IMR-90 (cell line): ENCODE measurements at regions not wholly inside any gene's neighbourhood (a gene's known extent, or its start where the extent isn't known, plus 50 kb on each side); places are given as distances from the start of the nearest gene placed in this dataset.
A peak's percentile ranks its signal among the peaks of the same experiment; 100 is the strongest.

ENCODE experiments used
- ATAC-seq: fragments of 200-7000 bp; cut with Tn5 transposase; 2 replicates; pipeline ENCODE4 v1.9.1; 2020; ENCODE audit warnings: low read depth, mild to moderate bottlenecking, moderate library complexity
- BruUV-seq: library from RNA; stranded (reverse); fragments of 400-500 nt; replicated peaks from 2 replicates; lab custom pipeline; 2021; lab: Mats Ljungman, UMichigan
- CTCF ChIA-PET: fragments of 300-600 bp; formaldehyde crosslinking; extraction: SDS; loops from one replicate; lab custom pipeline; 2021; ENCODE audit warnings: antibody characterized with exemption; lab: Yijun Ruan, JAX
- POLR2A ChIA-PET: fragments of 300-600 bp; sonication (Branson Sonifier 250); formaldehyde crosslinking; loops from one replicate; lab custom pipeline; 2022; ENCODE audit warnings: antibody characterized with exemption; ENCODE audit not compliant: unreplicated experiment; lab: Charles Lee
- DNase-seq: peaks from one replicate; pipeline ENCODE4 v3.0.0; 2013
- H2AFZ ChIP-seq: replicated peaks from 2 replicates; pipeline ENCODE3; 2013; ENCODE audit warnings: low read length, mild to moderate bottlenecking; ENCODE audit not compliant: poor library complexity
- H2AK5ac ChIP-seq: 2 replicates; pipeline ENCODE4 v1.6.1; 2013; ENCODE audit warnings: low read depth, low read length, inconsistent platforms
- H2AK9ac ChIP-seq: replicated peaks from 2 replicates; pipeline ENCODE3; 2013; ENCODE audit warnings: mild to moderate bottlenecking, low read depth, low read length, moderate library complexity; ENCODE audit not compliant: poor library complexity
- H2BK120ac ChIP-seq: 2 replicates; pipeline ENCODE4 v1.6.1; 2013; ENCODE audit warnings: low read depth, low read length, inconsistent platforms
- H2BK15ac ChIP-seq: 3 replicates; pipeline ENCODE4 v1.6.1; 2013; ENCODE audit warnings: low read depth, low read length, inconsistent platforms
- H2BK20ac ChIP-seq: 2 replicates; pipeline ENCODE4 v1.6.1; 2013; ENCODE audit warnings: low read depth, mild to moderate bottlenecking, inconsistent platforms, low read length, moderate library complexity
- H2BK5ac ChIP-seq: 2 replicates; pipeline ENCODE4 v1.6.1; 2013; ENCODE audit warnings: mild to moderate bottlenecking, low read depth, low read length, inconsistent platforms; ENCODE audit not compliant: poor library complexity, severe bottlenecking
- H3K14ac ChIP-seq: replicated peaks from 2 replicates; pipeline ENCODE4 v1.6.1; 2013; ENCODE audit warnings: low read depth, low read length, inconsistent platforms
- H3K18ac ChIP-seq: 2 replicates; pipeline ENCODE4 v1.6.1; 2013; ENCODE audit warnings: low read depth, low read length, control low read depth
- H3K23ac ChIP-seq: 2 replicates; pipeline ENCODE4 v1.6.1; 2013; ENCODE audit warnings: low read depth, low read length, inconsistent platforms
- H3K27ac ChIP-seq: 2 replicates; pipeline ENCODE4 v1.5.1; 2013; ENCODE audit warnings: mild to moderate bottlenecking, control low read depth, low read length; ENCODE audit not compliant: insufficient read depth
- H3K27me3 ChIP-seq: 2 replicates; pipeline ENCODE4 v1.6.1; 2013; ENCODE audit warnings: low read length; ENCODE audit not compliant: control insufficient read depth, insufficient read depth
- H3K36me3 ChIP-seq: 2 replicates; pipeline ENCODE4 v1.6.1; 2013; ENCODE audit warnings: low read length, mixed read lengths; ENCODE audit not compliant: control insufficient read depth, insufficient read depth
- H3K4ac ChIP-seq: 2 replicates; pipeline ENCODE4 v1.6.1; 2013; ENCODE audit warnings: low read depth, low read length, inconsistent platforms
- H3K4me1 ChIP-seq: 2 replicates; pipeline ENCODE4 v1.6.1; 2013; ENCODE audit warnings: low read length, mixed read lengths; ENCODE audit not compliant: control insufficient read depth, insufficient read depth
- H3K4me2 ChIP-seq: 2 replicates; pipeline ENCODE4 v1.6.1; 2013; ENCODE audit warnings: low read depth, mild to moderate bottlenecking, control low read depth, low read length, moderate library complexity
- H3K4me3 ChIP-seq: 2 replicates; pipeline ENCODE4 v1.5.1; 2013; ENCODE audit warnings: low read depth, mild to moderate bottlenecking, control low read depth, low read length, moderate library complexity; ENCODE audit not compliant: insufficient read depth
- H3K56ac ChIP-seq: 2 replicates; pipeline ENCODE4 v1.6.1; 2013; ENCODE audit warnings: low read length, inconsistent platforms; ENCODE audit not compliant: insufficient read depth; ENCODE audit errors: extremely low read depth
- H3K79me1 ChIP-seq, 2 experiments: 2 replicates each; pipeline ENCODE4 v1.6.1; 2013; ENCODE audit warnings: low read length in 2 of 2, inconsistent platforms in 1 of 2, low read depth in 1 of 2
- H3K9ac ChIP-seq: 2 replicates; pipeline ENCODE4 v1.6.1; 2013; ENCODE audit warnings: low read depth, low read length, control low read depth
- H3K9me1 ChIP-seq: 2 replicates; pipeline ENCODE4 v1.6.1; 2013; ENCODE audit warnings: low read length, inconsistent platforms; ENCODE audit not compliant: insufficient read depth
- H3K9me3 ChIP-seq: 2 replicates; pipeline ENCODE4 v1.6.1; 2013; ENCODE audit warnings: low read length; ENCODE audit not compliant: control insufficient read depth, insufficient read depth
- H4K20me1 ChIP-seq: 2 replicates; pipeline ENCODE4 v1.6.1; 2013; ENCODE audit warnings: low read length, inconsistent platforms; ENCODE audit not compliant: insufficient read depth
- H4K5ac ChIP-seq: 2 replicates; pipeline ENCODE4 v1.6.1; 2013; ENCODE audit warnings: mild to moderate bottlenecking, low read depth, low read length, control low read depth
- H4K8ac ChIP-seq, 2 experiments: 2 replicates each; pipeline ENCODE4 v1.6.1; 2013; ENCODE audit warnings: low read depth in 2 of 2, low read length in 2 of 2, control low read depth in 1 of 2, inconsistent platforms in 1 of 2
- H4K91ac ChIP-seq: 2 replicates; pipeline ENCODE4 v1.6.1; 2013; ENCODE audit warnings: low read depth, low read length, inconsistent platforms; ENCODE audit not compliant: insufficient read depth
- MXI1 ChIP-seq: IDR thresholded peaks from 2 replicates; pipeline ENCODE4 v1.6.1; 2012; ENCODE audit warnings: low read depth, mild to moderate bottlenecking, low read length, moderate library complexity, borderline replicate concordance
- RAD21 ChIP-seq: IDR thresholded peaks from 2 replicates; pipeline ENCODE4 v1.6.1; 2012; ENCODE audit warnings: low read length, improper control_type of control experiment
- WGBS, 2 experiments: methylation state at CpG; one replicate each; pipeline versions ENCODE4 v1.1.5 to v1.1.7; 2013; ENCODE audit warnings: missing lambda C conversion rate in 2 of 2; ENCODE audit not compliant: insufficient read length in 1 of 2; ENCODE audit errors: extremely low coverage in 2 of 2; 5-methylcytosine and 5-hydroxymethylcytosine counted together
- dilution Hi-C: fragments of 300-500 bp; cut with HindIII; formaldehyde crosslinking; loops from one replicate; pipeline ENCODE4 v1.14.3; 2018; ENCODE audit warnings: low sequenced_read_pairs; ENCODE audit not compliant: unreplicated experiment
- in situ Hi-C: fragments of 300-500 bp; cut with MboI; formaldehyde crosslinking; loops from 3 replicates; pipeline ENCODE4 v1.14.3; 2019; ENCODE audit warnings: low sequenced_read_pairs, inconsistent platforms, mixed read lengths
- intact Hi-C: fragments of 100-400 bp; cut with micrococcal nuclease; formaldehyde crosslinking; loops from 2 replicates; pipeline ENCODE4 v1.10.0; 2022

DNA sequence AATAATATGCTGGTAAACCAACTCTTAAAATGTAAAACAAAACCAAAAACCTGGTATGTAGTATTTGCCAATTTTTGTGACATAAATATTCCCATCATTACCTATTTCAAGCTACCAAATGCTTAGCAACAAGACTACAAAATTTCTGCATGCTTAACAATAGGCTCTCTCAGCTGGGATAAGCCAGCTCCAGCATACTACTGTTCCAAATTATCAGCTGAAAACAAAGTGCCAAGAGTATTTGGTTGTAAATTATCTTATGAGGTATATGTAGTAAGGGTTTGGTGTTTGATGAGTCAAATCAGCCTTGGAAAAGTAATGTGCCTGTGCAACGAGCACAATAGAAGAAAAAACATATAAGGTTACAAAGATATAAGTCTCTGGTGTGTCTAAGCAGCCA, 263.2 kb downstream of the HGF start:
- Histone ChIP-seq H3K9me1 (no peaks in the 10 kb centered on the region), H2BK15ac (no peak overlapping the region), H3K9me3 (no peaks in the 10 kb centered on the region; the same call in 1 of the 2 replicates), H4K20me1 (no peaks in the 10 kb centered on the region), H2BK20ac (0 out of 2 replicates have a peak overlapping the region, but pooled peaks have one; percentile 16), H3K56ac (no peak overlapping the region), H3K18ac (peak overlapping the region; percentile 50; the same call in 1 of the 2 replicates), H2AK9ac (no peak overlapping the region), H3K4ac (no peak overlapping the region), H3K4me1 (no peaks in the 10 kb centered on the region), H2BK5ac (no peak overlapping the region), H3K14ac (no peak overlapping the region), H3K23ac (no peak overlapping the region), H3K4me3 (no peak overlapping the region), H2AFZ (no peak overlapping the region), H2BK120ac (peak overlapping the region; percentile 7; the same call in 1 of the 2 replicates), H4K91ac (no peak overlapping the region), H2AK5ac (no peak overlapping the region), H3K79me1 (no peaks in the 10 kb centered on the region), H4K5ac (no peak overlapping the region; the same call in 1 of the 2 replicates), H3K9ac (no peak overlapping the region), H3K27ac (no peak overlapping the region), H3K36me3 (no peaks in the 10 kb centered on the region), H4K8ac (no peak overlapping the region), H3K4me2 (no peak overlapping the region), H3K27me3 (no peaks in the 10 kb centered on the region)
- TF ChIP-seq RAD21 (no peak), MXI1 (no peak)
- ChIA-PET CTCF (interaction anchor here (1.6 kb wide), 1 partner anchor 209 kb away, joined by 3 read pairs; no protein-coding TSS in a partner anchor), POLR2A (no interaction called here)
- in situ Hi-C loops, result no loop called here
- no CpG with 5 or more reads among the region's 1 CpG for WGBS, 2 experiments
- ATAC-seq, result no peak
- BruUV-seq, result no TSS peak
- dilution Hi-C loops, result no loop called here
- intact Hi-C loops, result no loop called here
- DNase-seq, result no peak
